Large intestine (tissue), 3 donors: ENCODE measurements at regions not wholly inside any gene's neighbourhood (a gene's known extent, or its start where the extent isn't known, plus 50 kb on each side); places are given as distances from the start of the nearest gene placed in this dataset.

Experiments
- DNase-seq, 2 donors: peaks; one replicate each; pipeline versions ENCODE4 v3.0.0 to v3.0.0-alpha.2; 2013
- H3K27ac ChIP-seq: one replicate; pipeline ENCODE4 v1.5.1; 2013; ENCODE audit warnings: low read length
- H3K27me3 ChIP-seq: 2 replicates; pipeline ENCODE4 v1.6.1; 2013; ENCODE audit warnings: low read length; ENCODE audit not compliant: control insufficient read depth, insufficient read depth
- H3K36me3 ChIP-seq: 2 replicates; pipeline ENCODE4 v1.6.1; 2013; ENCODE audit warnings: low read length; ENCODE audit not compliant: control insufficient read depth, insufficient read depth
- H3K4me1 ChIP-seq: one replicate; pipeline ENCODE4 v1.6.1; 2013; ENCODE audit warnings: low read length; ENCODE audit not compliant: control insufficient read depth, insufficient read depth
- H3K4me3 ChIP-seq: one replicate; pipeline ENCODE4 v1.5.1; 2013; ENCODE audit warnings: low read length
- H3K9me3 ChIP-seq: one replicate; pipeline ENCODE4 v1.6.1; 2013; ENCODE audit warnings: mild to moderate bottlenecking, low read depth, low read length, moderate library complexity; ENCODE audit not compliant: control insufficient read depth
- WGBS: methylation state at CpG from one replicate; pipeline ENCODE4 v1.1.5; 2013; ENCODE audit warnings: low lambda C conversion rate; ENCODE audit not compliant: insufficient coverage; 5-methylcytosine and 5-hydroxymethylcytosine counted together

GRCh38 chr2:763766-764525, 86.7 kb upstream of the TMEM18 start:
- no peaks in the 10 kb centered on the region for H3K27me3 ChIP-seq
- H3K4me1 ChIP-seq = no peaks in the 10 kb centered on the region
- H3K27ac ChIP-seq = no peak overlapping the region
- DNase-seq = no peak
- no peaks in the 10 kb centered on the region for H3K9me3 ChIP-seq
- no peaks in the 10 kb centered on the region for H3K36me3 ChIP-seq
- H3K4me3 ChIP-seq = no peak overlapping the region
- no CpG with 5 or more reads among the region's 16 CpGs for WGBS

- H3K4me3 ChIP-seq = no peak overlapping the region
- H3K4me1 ChIP-seq = no peaks in the 10 kb centered on the region
- no peaks in the 10 kb centered on the region for H3K9me3 ChIP-seq
- WGBS = no CpG with 5 or more reads among the region's 4 CpGs
- H3K27ac ChIP-seq = no peak overlapping the region
- no peaks in the 10 kb centered on the region for H3K36me3 ChIP-seq
- no peaks in the 10 kb centered on the region for H3K27me3 ChIP-seq
- no peak for DNase-seq
Observed at GRCh38 chr2:762646-763045, 85.4 kb upstream of the TMEM18 start.

- no peak overlapping the region for H3K4me3 ChIP-seq
- no peaks in the 10 kb centered on the region for H3K27me3 ChIP-seq
- H3K4me1 ChIP-seq = no peaks in the 10 kb centered on the region
- no peak for DNase-seq
- no peaks in the 10 kb centered on the region for H3K9me3 ChIP-seq
- no peaks in the 10 kb centered on the region for H3K36me3 ChIP-seq
- WGBS = no CpG with 5 or more reads among the region's 6 CpGs
- H3K27ac ChIP-seq = no peak overlapping the region
Observed at GRCh38 chr2:761384-761783, 84.2 kb upstream of the TMEM18 start.

GRCh38 chr2:760001-760400, 82.8 kb upstream of the TMEM18 start:
- H3K9me3 ChIP-seq = no peaks in the 10 kb centered on the region
- no peaks in the 10 kb centered on the region for H3K4me1 ChIP-seq
- no peaks in the 10 kb centered on the region for H3K27me3 ChIP-seq
- no peak overlapping the region for H3K4me3 ChIP-seq
- no peak overlapping the region for H3K27ac ChIP-seq
- no peak for DNase-seq
- 71% methylated on average over 3 of the region's 5 CpGs for WGBS
- no peaks in the 10 kb centered on the region for H3K36me3 ChIP-seq

- Histone ChIP-seq H3K27me3 (no peaks in the 10 kb centered on the region), H3K36me3 (no peaks in the 10 kb centered on the region), H3K27ac (no peak overlapping the region), H3K4me1 (no peaks in the 10 kb centered on the region), H3K9me3 (no peaks in the 10 kb centered on the region), H3K4me3 (no peak overlapping the region)
- 88% methylated on average over 1 of the region's 13 CpGs for WGBS
- DNase-seq = no peak
Observed at GRCh38 chr2:758073-758820, 81.0 kb upstream of the TMEM18 start.

- no peaks in the 10 kb centered on the region for H3K4me1 ChIP-seq
- H3K4me3 ChIP-seq = no peak overlapping the region
- no peaks in the 10 kb centered on the region for H3K9me3 ChIP-seq
- WGBS = no CpG with 5 or more reads among the region's 7 CpGs
- no peak overlapping the region for H3K27ac ChIP-seq
- no peak for DNase-seq
- H3K36me3 ChIP-seq = no peaks in the 10 kb centered on the region
- no peaks in the 10 kb centered on the region for H3K27me3 ChIP-seq
Observed at GRCh38 chr2:753123-753522, 75.9 kb upstream of the TMEM18 start.

- no peaks in the 10 kb centered on the region for H3K4me1 ChIP-seq
- no peaks in the 10 kb centered on the region for H3K9me3 ChIP-seq
- no peak for DNase-seq
- no peak overlapping the region for H3K27ac ChIP-seq
- H3K4me3 ChIP-seq = no peak overlapping the region
- WGBS = no CpG with 5 or more reads among the region's 10 CpGs
- no peaks in the 10 kb centered on the region for H3K27me3 ChIP-seq
- no peaks in the 10 kb centered on the region for H3K36me3 ChIP-seq
Observed at GRCh38 chr2:751474-751873, 74.3 kb upstream of the TMEM18 start.

- Histone ChIP-seq H3K27ac (no peak overlapping the region), H3K27me3 (no peaks in the 10 kb centered on the region), H3K9me3 (no peaks in the 10 kb centered on the region), H3K4me1 (no peaks in the 10 kb centered on the region), H3K36me3 (no peaks in the 10 kb centered on the region), H3K4me3 (no peak overlapping the region)
- no peak for DNase-seq
- WGBS = no CpG with 5 or more reads among the region's 5 CpGs
Observed at GRCh38 chr2:750628-751027, 73.4 kb upstream of the TMEM18 start.

GRCh38 chr2:747762-748351, 70.7 kb upstream of the TMEM18 start:
- no CpG with 5 or more reads among the region's 12 CpGs for WGBS
- no peak for DNase-seq
- H3K4me1 ChIP-seq = no peaks in the 10 kb centered on the region

GRCh38 chr2:746697-747096, 69.5 kb upstream of the TMEM18 start:
- H3K27me3 ChIP-seq = peaks cover 6% of the 10 kb centered on the region

More at GRCh38 chr2:747762-748351, 70.7 kb upstream of the TMEM18 start:
- no peaks in the 10 kb centered on the region for H3K27me3 ChIP-seq
- no peaks in the 10 kb centered on the region for H3K36me3 ChIP-seq
- H3K9me3 ChIP-seq = no peaks in the 10 kb centered on the region
- H3K4me3 ChIP-seq = no peak overlapping the region
- no peak overlapping the region for H3K27ac ChIP-seq

More at GRCh38 chr2:746697-747096, 69.5 kb upstream of the TMEM18 start:
- no peak for DNase-seq
- Histone ChIP-seq H3K36me3 (no peaks in the 10 kb centered on the region), H3K4me1 (no peaks in the 10 kb centered on the region), H3K27ac (no peak overlapping the region), H3K9me3 (no peaks in the 10 kb centered on the region), H3K4me3 (no peak overlapping the region)
- whole genome bisulfite sequencing = 67% methylated on average over 1 of the region's 4 CpGs
